ENCODE measurements at regions not wholly inside any gene's neighbourhood (a gene's known extent, or its start where the extent isn't known, plus 50 kb on each side); places are given as distances from the start of the nearest gene placed in this dataset.

DNA sequence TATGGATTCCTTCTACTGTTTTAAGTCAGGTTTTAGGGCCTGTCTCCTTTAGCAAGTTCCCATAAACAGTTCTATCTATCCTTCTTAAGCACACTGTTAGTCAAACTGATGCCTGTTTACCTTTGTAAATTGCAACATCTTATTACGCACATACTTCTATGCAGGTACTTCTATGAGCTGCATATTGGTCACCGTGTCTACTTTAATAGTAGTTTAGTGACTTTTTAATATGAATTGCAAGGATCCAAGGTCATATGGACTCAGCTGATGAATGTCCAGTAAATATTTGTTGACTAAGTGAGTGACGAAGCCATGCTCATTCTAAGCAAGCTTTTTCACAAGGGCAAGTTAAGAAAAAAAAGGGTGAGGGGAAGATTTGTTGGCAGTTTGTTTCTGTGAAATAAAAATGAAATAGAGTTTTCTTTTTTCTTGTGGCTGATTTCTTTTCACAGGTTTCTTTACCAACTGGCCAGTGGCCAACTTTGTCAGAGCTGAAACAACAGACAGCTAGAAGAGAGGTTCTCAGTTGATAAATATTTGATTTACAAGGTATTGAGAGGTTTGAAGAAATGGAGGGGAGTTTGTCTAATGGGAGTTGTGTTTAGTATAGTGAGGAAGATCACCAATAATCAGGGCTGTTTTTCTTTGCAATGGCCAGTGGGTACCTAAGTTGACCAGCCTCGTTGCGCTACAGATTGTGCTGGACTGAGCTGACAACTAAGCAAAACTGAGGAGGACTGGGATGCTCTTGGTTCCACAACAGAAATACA, 141.1 kb downstream of the SLC15A5 start:
- no peak for DNase-seq (ENCODE audit: low read depth)

DNA sequence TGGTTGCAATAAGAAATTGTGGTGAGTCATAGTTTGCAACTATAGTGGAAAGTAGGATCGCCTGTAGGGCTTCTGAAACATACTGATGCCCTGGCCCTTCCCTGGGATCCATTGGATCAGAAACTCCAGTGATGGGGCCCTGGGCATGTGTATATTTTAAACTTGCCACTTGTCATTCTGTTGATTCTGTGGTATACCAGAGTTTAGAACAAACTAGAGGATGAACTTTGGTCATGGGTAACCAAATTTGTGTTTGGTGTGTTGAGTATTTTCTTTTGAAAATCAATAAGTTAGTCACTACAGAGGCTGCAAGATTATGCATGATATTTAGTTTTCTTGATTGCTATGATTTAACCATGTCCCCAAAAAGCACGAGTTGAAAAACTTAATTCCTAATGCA, 142.2 kb downstream of the SLC15A5 start:
- no peak for DNase-seq (ENCODE audit: low read depth)

DNA sequence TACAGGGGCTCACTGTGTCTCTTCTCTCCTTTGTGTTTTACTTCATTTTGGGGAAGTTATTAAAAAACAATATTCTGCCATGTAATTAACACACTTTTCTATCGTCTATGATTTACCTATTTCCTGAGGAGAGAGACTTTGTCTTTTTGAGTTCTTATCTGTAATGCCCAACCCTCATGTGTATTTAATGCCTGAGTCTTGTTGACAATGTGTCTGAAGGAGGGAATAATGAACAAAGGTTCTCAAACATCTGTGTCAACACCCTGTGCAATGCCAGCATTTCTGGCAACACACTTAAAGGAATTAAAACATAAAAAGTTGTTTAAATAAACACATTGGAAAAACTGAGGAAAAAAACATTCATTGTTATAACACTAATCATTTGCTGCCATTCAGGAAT, 147.1 kb downstream of the SLC15A5 start:
- no peak for DNase-seq (ENCODE audit: low read depth)

DNA sequence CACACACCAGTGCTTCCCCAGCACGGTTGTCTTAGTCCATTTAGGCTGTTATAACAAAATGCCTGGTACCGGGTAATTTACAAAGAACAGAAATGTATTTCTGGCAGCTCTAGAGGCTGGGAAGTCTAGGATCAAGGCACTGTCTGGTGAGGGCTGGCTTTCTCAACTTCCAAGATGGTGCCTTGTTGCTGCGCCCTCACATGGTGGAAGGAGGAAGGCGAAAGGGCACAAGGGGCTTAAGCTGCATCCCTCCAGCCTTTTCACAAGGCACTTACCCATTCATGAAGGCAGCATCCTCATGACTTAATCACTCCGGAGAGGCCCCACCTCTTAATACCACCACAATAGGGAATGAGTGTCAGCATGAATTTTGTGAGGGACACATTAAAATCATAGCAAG, 155.5 kb downstream of the SLC15A5 start:
- no peak for DNase-seq (ENCODE audit: low read depth)

DNA sequence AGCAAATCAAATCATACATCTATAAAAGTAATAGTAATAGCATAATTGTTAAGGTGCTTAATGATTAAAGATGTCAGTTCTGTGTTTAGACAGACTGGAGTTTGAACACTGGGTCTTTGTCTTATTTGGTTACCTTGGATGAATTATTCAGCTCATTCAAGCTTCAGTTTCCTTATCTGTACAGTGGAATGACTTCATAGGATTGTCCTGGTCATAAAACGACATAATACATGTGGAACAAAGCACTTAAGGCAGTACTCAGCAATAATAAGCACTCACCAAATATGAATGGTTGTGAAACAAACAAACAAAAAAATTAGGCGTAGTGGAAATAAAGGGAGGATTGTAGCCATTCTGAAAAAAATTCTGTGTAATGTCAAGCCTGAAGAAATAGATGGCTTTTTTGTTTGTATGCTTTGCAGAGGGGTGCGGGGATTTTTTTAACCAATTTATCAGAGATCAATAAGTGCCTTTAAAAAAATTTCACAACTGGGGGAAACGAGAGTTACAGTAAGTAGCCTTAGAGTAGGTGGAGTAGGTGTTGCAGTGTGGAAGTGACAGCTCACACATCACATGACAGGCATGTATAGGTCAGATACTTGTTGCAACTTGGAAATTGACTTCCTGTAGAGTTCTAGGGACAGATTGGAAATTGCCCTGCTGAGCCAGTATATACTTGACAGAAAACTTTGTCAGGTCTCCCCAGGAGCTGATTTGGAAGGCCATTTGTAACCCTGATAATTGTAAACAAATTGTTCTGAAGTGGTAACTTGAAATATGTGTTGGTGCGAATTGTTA, 157.7 kb downstream of the SLC15A5 start:
- DNase-seq (ENCODE audit: low read depth): no peak

DNA sequence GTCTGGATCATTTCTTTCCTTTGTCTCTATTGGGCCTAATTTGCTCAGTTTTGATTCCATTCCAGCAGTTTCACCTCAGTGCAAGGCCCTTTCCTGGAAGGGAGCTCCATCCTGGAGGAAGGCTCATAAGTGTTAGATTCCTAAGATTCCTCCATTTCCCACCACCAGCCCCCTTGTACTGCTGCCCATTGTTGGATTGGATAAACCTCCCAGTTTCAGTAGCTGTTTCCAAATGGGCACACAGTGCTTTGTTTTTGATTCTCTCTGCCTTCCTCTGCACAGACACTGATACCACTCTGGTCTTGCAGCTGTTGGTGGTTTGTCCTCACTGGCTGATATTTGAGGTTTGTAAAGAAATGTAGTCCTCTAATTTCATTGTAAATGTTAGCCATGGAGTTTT, 158.9 kb downstream of the SLC15A5 start:
- DNase-seq (ENCODE audit: low read depth): peak; percentile 81

DNA sequence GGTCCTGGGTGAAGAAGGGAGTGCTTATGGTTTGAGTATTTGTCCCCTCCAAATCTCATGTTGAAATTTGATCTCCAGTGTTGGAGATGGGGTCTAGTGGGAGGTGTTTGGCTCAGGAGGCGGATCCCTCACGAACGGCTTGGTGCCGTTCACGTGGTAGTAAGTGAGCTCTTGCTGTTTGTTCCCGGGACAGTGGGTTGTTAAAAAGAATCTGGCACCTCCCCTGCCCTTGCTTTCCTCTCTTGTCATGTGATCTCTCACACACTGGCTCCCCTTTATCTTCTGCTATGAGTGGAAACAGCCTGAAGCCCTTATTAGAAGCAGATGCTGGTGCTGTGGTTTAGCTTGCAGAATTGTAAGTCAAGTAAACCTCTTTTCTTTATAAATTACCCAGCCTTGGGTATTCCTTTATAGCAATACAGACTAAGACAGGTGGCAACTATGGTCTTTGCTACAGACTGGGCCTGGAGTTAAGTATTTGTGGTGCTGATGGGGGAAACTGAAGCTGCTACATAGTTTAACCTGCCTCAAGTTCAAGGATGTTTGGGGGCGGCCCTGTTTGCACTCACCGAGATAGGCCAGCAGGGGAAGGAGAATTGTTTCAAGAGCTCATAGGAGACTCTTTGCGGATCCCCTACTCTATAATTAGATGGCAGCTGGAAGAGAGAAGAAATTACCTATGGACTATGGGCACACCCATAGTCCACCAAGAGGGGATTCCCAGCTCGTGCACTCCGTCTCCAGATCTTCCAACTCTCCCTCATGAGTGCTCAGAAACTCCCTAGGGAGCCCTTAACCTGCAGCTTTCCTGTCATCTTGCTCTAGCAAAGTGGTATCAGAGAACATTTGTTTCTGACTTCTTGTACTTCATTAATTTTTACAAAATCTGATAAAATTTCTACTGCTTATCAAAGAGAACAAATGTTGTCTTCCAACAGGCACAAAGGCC, 164.6 kb downstream of the SLC15A5 start:
- peak; percentile 19 for DNase-seq (ENCODE audit: low read depth)

DNA sequence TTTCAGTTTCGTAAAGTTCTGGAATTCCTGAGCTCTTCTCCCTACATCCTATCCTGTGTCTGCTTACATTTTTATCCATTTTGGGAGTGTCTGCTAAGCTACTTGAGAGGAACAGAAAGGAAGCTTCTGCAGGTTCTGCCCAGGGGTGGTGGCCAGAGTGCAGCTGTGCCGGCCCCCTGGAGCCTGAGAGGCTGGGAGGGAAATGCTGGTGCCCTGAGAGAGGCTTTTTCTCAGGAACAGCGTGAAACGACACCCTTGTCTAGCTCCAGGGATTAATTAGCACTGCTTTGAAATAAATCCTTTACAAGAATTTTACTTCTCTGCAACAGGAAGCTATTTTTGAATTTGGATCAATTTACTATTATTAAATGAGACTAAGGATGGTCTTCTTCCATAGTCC, 165.4 kb downstream of the SLC15A5 start:
- no peak for DNase-seq (ENCODE audit: low read depth)

DNA sequence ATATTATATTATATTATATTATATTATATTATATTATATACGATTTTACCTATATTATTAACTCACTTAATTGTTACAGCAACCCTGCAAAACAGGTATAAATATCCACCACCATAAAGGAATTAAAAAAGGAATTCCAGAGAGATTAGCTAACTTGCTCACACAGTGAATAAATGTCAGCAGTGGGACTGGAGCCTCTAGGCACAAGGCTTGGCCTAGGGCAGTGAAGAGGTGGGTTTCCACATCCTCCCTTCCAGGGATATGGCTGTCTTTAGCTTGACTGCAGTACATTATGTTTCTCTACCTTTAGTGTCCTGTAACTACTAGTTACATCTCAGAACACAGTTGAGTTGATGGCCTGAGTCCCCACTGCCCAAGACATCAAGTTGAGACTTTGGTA, 166.9 kb downstream of the SLC15A5 start:
- DNase-seq (ENCODE audit: low read depth): no peak

DNA sequence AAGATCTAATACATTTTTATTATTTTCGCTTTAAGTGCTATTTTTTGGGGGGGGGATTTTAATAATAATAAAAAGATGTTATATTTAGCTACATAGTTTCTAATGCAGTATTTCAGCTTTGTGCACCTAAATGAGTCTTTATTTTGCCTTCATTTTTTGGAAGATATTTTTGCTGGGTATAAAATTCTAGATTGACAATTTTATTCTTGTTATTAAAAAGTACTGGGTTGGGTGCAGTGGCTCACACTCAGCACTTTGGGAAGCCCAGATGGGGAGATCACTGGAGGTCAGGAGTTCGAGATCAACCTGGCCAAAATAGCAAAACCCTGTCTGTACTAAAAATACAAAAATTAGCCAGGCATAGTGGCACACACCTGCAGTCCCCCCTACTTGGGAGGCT, 173.6 kb downstream of the SLC15A5 start:
- no peak for DNase-seq (ENCODE audit: low read depth)

DNA sequence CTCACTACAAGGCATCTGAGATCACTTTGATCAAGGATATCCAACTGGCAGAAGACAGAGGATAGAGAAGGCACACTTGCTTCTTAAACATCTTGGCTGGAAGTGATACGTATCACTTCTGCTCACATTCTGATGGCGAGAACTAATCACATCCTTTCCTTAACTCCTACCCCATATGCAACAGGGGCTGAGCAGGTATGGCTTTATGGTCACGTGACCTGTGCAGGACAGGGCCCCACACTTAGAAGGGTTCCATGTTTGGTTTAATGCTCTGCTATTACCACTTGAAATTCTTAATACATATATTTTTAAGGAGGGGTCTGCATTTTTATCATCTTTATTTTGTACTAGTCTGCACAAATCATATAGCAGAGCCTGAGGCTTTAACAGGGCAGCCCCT, 177.3 kb downstream of the SLC15A5 start:
- DNase-seq (ENCODE audit: low read depth): no peak

DNA sequence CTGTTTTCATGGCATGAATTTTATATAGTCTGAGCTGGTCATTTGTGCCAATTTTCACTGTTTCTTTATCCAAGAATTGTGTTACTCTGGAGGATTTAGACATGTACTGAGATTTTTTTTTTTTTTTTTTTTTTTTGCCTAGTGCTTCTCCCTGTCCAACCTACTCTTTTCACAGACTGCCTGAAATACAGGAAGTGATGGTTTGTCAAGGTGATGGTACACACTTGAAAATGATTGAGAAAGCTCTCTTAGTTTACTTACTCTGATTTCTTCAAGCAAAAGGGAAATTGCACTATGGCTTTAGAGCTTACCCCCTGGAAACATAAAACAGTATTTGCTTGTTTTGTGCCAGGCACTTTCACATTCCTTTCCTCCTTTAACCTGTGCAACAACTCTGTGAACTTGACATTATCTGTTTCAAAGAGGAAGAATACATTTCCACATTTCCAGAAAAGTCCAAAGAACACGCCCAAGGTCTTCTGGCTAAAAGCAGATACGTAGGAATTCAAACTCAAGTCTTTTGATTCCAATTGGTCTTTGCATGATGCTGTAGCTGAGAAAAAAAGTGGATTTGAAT, 181.1 kb downstream of the SLC15A5 start:
- DNase-seq (ENCODE audit: low read depth): no peak

DNA sequence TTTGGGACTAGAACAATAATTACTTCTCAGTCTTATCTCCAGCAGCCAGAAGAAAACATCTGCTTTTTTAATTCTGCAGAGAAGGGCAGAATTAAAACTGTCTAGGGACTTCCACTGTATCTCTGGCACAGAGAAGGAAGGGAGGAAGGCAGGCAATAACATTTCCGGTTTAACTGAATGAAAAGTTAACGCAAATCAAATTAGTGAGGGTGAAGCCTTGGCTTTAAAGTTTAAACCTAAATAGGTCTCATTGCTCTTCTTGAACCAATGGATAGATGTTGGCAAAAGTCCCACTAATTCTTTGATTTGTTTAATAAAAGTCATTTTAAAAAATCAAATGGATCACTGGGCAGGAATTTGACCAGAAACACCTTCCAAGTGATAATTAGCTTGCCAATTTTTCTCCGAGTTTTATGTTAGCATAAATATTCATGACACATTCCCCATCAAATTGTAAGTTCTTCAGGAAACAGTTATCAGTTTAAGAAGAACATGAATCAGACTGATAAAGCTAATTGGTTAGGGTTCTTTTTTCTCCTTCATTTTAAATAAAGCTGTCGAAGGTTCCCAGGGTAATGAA, 181.9 kb downstream of the SLC15A5 start:
- no peak for DNase-seq (ENCODE audit: low read depth)

DNA sequence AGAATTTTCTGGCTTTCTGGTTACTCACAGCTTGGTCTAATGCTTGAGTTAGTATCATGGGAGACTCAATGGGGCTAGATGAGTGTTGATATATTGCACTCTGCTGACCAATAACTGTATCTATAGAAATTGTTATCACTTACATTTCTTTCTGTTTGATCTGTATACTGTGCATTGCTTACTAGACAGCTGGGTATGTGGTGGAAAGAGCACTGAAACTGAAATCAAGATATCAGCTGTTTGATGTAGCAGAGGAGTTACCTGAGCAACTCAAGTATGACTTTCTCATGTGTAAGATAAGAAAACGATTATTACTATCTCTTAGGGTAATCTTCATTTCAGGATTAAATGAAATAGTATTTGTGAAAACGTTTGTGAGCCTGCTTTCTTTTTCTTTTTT, 183.0 kb downstream of the SLC15A5 start:
- DNase-seq (ENCODE audit: low read depth): no peak

DNA sequence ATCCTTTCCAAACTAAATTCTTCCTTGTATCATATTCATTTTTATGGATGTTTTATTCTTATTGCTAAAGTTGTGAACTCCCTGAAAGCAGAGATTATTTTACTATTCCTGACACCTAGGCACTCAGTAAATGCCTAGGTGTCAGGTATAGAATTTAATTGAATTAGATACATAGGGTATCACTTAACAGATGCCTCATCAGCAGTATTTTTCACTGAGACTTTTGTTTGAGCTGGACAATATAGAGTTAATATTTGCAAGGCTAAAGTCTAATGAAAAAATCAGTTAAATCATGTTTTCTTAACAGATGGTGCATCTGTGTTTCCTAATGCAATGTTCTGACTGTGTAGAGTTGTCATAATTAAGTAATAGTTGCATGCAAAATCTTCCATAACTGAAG, 182.7 kb downstream of the DERA start:
- no peak for DNase-seq (ENCODE audit: low read depth)

DNA sequence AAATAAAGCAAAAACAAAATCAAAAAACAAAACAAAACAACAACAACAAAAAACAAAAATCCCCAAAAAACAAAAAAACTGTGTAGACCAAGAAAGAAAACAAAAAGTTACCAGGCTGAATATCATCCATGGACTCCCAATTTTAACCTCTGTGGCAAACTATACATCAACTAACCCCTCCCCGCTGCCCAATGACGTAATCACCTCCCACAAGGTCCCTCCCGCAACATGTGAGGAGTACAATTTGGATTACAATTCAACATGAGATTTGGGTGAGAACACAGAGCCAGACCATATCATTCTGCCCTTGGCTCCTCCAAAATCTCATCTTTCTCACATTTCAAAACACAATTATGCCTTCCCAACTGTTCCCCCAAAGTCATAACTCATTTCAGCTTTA, 179.8 kb downstream of the DERA start:
- DNase-seq (ENCODE audit: low read depth): no peak

DNA sequence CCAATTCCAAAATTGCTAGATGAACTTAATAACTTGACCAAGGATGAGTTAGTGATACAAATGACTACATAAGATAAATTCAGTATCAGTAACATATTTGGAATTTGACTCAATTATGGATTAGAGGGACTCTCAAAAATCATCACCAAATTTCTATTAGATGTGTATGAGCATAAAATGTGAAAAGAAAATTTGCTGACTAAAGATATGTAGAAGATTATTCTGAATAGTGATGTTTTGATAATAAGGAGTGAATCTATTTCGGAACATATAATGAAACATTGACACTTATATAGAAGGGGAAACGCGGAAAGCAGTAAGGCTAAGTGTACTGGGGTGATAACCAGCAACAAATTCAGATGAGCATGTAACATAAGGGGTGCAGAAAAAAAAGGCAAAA, 177.3 kb downstream of the DERA start:
- no peak for DNase-seq (ENCODE audit: low read depth)

Data from LHCN-M2 (cell line).